Nephron progenitor cell (in vitro differentiated cells): ENCODE measurements at regions not wholly inside any gene's neighbourhood (a gene's known extent, or its start where the extent isn't known, plus 50 kb on each side); places are given as distances from the start of the nearest gene placed in this dataset.

ENCODE experiments used
- DNase-seq: peaks from one replicate; pipeline ENCODE4 v3.0.0; 2021
- H3K27ac Mint-ChIP-seq: 2 replicates; pipeline ENCODE4 v1.8.0; 2021; ENCODE audit warnings: mild to moderate bottlenecking, moderate library complexity, mixed read lengths
- H3K27me3 Mint-ChIP-seq: 2 replicates; pipeline ENCODE4 v1.8.0; 2021; ENCODE audit warnings: mild to moderate bottlenecking, low read depth, mixed read lengths; ENCODE audit not compliant: poor library complexity
- H3K36me3 Mint-ChIP-seq: 2 replicates; pipeline ENCODE4 v1.8.0; 2021; ENCODE audit warnings: low read depth, mixed read lengths
- H3K4me1 Mint-ChIP-seq: 2 replicates; pipeline ENCODE4 v1.8.0; 2021; ENCODE audit warnings: mixed read lengths
- H3K4me3 Mint-ChIP-seq: 2 replicates; pipeline ENCODE4 v1.8.0; 2021; ENCODE audit warnings: mild to moderate bottlenecking, moderate library complexity, mixed read lengths
- H3K9me3 Mint-ChIP-seq: 2 replicates; pipeline ENCODE4 v1.8.0; 2021; ENCODE audit warnings: mild to moderate bottlenecking, moderate library complexity, mixed read lengths
- TF ChIP-seq, protein P1 (sequence below): fragments of 200-600 bp; sonication (generic); IDR thresholded peaks from 2 replicates; pipeline ENCODE4 v1.5.0; 2021; ENCODE audit warnings: antibody characterized with exemption

DNA sequence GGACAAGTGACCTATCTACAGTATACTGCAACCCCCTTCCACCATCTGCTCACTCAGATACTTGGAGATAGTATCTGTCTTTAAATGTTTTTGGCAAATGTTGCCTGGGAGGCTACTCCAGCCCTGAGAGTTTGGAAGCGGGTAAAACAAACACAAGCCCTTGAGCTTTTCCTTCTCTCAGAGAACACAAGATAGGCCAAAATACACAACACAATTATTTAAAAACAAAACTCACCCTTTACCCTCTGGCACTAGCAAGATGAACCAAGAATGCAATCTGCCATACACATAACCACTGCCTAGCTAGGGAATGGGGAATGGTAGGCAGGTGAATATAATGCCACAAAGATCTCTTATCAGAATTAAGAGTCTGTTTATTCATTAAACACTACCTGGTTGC lies 324.7 kb upstream of the FAM47C start:
- Mint-ChIP-seq H3K9me3 (peaks cover 5% of the 10 kb centered on the region), H3K4me3 (no peak overlapping the region), H3K4me1 (no peaks in the 10 kb centered on the region), H3K27ac (no peak overlapping the region), H3K27me3 (no peaks in the 10 kb centered on the region), H3K36me3 (no peaks in the 10 kb centered on the region)
- TF ChIP-seq, protein P1, sequence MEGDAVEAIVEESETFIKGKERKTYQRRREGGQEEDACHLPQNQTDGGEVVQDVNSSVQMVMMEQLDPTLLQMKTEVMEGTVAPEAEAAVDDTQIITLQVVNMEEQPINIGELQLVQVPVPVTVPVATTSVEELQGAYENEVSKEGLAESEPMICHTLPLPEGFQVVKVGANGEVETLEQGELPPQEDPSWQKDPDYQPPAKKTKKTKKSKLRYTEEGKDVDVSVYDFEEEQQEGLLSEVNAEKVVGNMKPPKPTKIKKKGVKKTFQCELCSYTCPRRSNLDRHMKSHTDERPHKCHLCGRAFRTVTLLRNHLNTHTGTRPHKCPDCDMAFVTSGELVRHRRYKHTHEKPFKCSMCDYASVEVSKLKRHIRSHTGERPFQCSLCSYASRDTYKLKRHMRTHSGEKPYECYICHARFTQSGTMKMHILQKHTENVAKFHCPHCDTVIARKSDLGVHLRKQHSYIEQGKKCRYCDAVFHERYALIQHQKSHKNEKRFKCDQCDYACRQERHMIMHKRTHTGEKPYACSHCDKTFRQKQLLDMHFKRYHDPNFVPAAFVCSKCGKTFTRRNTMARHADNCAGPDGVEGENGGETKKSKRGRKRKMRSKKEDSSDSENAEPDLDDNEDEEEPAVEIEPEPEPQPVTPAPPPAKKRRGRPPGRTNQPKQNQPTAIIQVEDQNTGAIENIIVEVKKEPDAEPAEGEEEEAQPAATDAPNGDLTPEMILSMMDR = no peak
- DNase-seq = no peak

DNA sequence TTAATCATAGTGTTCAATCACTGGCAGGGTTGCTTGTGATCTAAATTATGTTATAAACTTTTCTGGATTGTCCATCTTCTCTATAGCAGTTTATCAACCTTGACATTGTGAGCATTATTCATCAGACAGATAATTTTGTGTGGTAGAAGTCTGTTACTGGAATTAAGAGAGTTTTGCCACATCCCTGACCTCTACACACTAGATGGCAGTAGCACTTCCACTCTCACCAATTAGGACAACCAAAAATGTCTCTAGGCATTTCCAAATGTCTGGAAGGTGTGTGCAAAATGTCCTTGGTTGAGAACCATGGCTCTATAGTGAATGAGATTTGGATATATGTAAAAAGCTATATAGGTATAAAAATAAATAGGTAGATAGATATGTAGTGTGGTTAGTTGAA lies 324.1 kb upstream of the FAM47C start:
- Mint-ChIP-seq H3K4me1 (no peaks in the 10 kb centered on the region), H3K4me3 (no peak overlapping the region), H3K9me3 (peaks cover 5% of the 10 kb centered on the region), H3K27me3 (no peaks in the 10 kb centered on the region), H3K27ac (no peak overlapping the region), H3K36me3 (no peaks in the 10 kb centered on the region)
- TF ChIP-seq, protein P1 = no peak
- DNase-seq = no peak

DNA sequence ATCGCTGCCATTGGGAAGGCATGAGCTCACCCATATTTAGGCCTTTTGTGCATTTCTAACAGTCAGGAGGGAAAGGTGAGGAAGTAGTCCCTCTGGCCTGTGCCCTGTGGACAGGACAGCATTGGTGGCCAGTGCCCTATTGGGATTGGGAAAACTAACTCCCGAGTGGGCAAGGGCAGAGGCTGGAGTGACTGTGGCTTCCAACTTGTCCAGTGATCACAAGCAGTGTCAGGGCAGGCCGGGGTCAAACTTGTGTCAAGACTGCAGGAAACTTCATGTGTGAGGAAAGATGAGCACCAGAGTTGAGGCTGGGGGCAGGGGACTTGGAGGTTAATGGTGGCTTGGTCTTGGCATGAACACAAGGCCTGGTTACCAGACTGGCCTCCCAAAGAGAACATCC lies 286.2 kb upstream of the FAM47C start:
- Mint-ChIP-seq H3K36me3 (no peaks in the 10 kb centered on the region), H3K4me3 (no peak overlapping the region), H3K4me1 (no peaks in the 10 kb centered on the region), H3K27me3 (peaks cover 3% of the 10 kb centered on the region), H3K27ac (no peak overlapping the region), H3K9me3 (peaks cover 37% of the 10 kb centered on the region)
- TF ChIP-seq, protein P1 = no peak
- DNase-seq = no peak

DNA sequence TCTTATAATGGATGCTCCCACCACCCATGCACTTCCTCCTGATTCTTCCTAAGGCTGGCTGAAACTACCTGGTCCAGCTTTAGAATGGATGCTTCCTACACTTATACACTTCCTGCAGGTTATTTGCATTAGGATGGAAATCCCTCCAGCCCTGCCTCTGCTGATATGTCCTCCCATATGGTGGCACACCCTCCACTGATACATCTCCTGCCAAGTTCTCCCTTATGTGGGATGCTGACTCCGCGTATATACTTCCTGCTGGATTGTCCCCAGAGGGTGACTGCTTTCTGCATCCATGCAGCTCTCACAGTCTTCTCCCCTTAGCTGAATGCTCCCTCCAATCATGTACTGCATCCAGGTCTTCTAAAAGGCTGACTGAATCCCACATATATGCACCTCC lies 254.6 kb upstream of the FAM47C start:
- no peaks in the 10 kb centered on the region for H3K4me1 Mint-ChIP-seq
- TF ChIP-seq, protein P1 = no peak
- no peak overlapping the region for H3K27ac Mint-ChIP-seq
- no peaks in the 10 kb centered on the region for H3K36me3 Mint-ChIP-seq
- no peak overlapping the region for H3K4me3 Mint-ChIP-seq
- H3K27me3 Mint-ChIP-seq = no peaks in the 10 kb centered on the region
- H3K9me3 Mint-ChIP-seq = peaks cover 6% of the 10 kb centered on the region
- DNase-seq = no peak

DNA sequence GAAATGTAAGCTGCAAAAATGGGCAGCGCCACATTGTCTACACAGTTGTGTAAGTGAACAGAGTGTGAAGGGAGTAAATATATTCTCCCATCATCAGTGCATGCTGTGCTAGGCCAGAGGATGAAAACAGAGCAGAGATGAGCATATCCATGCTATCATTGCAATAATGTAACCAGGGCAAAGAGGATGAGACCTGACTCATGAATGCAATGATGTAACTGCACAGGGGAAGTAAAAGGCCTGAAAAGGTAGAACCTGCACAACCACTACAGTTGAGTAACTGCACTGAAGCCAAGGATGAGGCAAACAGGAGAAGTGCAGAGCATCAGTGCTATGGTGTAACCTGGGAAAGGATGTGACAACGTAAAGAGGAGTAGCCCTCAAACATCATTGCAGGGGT lies 220.4 kb upstream of the FAM47C start:
- Mint-ChIP-seq H3K4me3 (no peak overlapping the region), H3K27ac (no peak overlapping the region), H3K4me1 (no peaks in the 10 kb centered on the region), H3K9me3 (peaks cover 15% of the 10 kb centered on the region), H3K36me3 (no peaks in the 10 kb centered on the region), H3K27me3 (peaks cover 3% of the 10 kb centered on the region)
- TF ChIP-seq, protein P1 = no peak
- no peak for DNase-seq

DNA sequence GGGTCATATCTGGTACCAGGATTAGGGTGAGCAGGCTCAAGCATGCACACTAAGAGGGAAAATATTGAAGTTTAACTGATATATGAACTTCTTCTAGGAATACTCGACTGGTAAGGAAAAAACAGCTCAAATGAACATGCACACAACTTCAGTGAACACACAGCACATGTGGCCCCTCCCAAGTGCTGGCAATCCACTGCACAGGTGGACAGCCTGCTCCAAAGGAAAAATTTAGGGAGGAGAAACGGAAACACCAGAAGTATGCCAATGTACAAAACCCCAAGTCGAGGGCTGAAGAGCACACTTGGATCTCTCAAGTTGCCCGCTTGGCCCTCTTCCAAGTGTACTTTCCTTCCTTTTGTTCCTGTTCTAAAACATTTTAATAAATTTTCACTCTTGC lies 205.0 kb upstream of the FAM47C start:
- H3K27me3 Mint-ChIP-seq = no peaks in the 10 kb centered on the region
- peaks cover 21% of the 10 kb centered on the region for H3K9me3 Mint-ChIP-seq
- no peaks in the 10 kb centered on the region for H3K4me1 Mint-ChIP-seq
- no peak for DNase-seq
- TF ChIP-seq, protein P1 = no peak
- no peak overlapping the region for H3K4me3 Mint-ChIP-seq
- H3K36me3 Mint-ChIP-seq = no peaks in the 10 kb centered on the region
- H3K27ac Mint-ChIP-seq = no peak overlapping the region
